ENCODE measurements at regions not wholly inside any gene's neighbourhood (a gene's known extent, or its start where the extent isn't known, plus 50 kb on each side); places are given as distances from the start of the nearest gene placed in this dataset.

DNA sequence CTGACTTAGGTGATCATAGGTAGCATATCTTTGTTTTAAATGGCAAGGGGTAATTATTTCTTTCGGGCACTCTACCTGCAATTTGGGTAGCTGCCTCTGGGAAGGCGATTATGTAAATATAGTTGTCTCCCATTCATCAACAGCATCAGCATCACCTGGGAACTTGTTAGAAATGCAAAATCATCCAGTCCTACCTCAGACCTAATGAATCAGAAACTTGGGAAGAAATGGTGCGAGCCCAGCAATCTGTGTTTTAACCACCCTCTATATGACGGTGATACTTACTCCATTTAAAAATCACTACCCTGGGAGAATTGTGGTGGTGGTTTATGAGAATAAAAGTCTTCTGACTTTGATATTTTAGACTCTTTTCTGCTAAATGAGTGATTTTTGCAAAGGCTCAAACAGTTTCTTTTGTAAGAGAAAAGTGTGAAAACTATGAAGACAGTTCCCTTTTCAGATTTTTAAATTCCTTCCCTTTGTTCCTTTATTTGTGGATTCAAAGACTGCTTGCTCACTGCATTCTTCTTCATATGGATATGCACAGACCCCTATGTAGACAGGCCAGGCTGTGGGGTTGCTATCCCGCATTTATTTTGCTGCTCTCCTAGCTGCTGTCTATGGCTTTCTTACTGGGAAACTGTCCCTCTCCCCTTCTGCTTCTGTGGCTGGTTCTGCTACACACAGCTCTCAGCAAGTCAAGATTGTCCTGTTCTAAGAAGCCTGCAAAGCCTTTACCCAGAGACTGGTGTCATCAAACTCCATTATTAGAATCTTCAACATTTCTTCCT, 365.3 kb downstream of the RNF144B start:
- ATAC-seq (no peak), DNase-seq (no peak)
- H3K36me3 ChIP-seq (ENCODE audit: low read depth): no peaks in the 10 kb centered on the region
- intact Hi-C loops (cut with DNase I, micrococcal nuclease): no loop called here
- H3K4me1 ChIP-seq (ENCODE audit: low read depth): no peaks in the 10 kb centered on the region
- H3K9me3 ChIP-seq: no peaks in the 10 kb centered on the region
- TF ChIP-seq CTCF (IDR thresholded peaks at IDR 0.05): no peak
- no peak overlapping the region for H3K4me3 ChIP-seq

- no peak for TF ChIP-seq CTCF (IDR thresholded peaks at IDR 0.05)
- Histone ChIP-seq H3K4me1 (ENCODE audit: low read depth) (no peaks in the 10 kb centered on the region), H3K9me3 (no peaks in the 10 kb centered on the region), H3K4me3 (no peak overlapping the region), H3K36me3 (ENCODE audit: low read depth) (no peaks in the 10 kb centered on the region)
- intact Hi-C loops (cut with DNase I, micrococcal nuclease): no loop called here
- ATAC-seq: no peak
- DNase-seq: no peak
These were observed 365.9 kb downstream of the RNF144B start for GRCh38 chr6:18753076-18753475.

DNA sequence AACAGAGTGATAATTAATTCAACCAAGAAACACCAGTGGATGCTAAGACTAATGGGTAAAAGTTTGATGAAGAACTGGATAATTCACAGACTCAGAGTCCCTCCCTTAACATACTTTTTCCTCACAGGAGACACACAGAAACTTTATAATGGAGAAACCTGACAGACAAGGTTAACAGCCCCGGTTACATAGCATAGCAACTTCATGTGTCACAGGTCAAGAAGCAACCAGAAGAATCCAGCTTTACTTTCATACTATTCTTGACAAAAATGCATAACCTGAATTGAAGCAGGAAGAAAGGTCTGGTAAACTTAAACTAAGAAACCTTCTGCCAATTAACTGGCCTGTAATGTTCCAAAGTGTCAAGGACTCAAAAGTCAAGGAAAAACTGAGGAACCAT, 375.9 kb downstream of the RNF144B start:
- DNase-seq: no peak
- H3K4me1 ChIP-seq (ENCODE audit: low read depth): no peaks in the 10 kb centered on the region
- intact Hi-C loops (cut with DNase I, micrococcal nuclease): no loop called here
- no peak overlapping the region for H3K4me3 ChIP-seq
- TF ChIP-seq CTCF (IDR thresholded peaks at IDR 0.05): no peak
- no peak for ATAC-seq
- H3K36me3 ChIP-seq (ENCODE audit: low read depth): no peaks in the 10 kb centered on the region
- H3K9me3 ChIP-seq: no peaks in the 10 kb centered on the region

DNA sequence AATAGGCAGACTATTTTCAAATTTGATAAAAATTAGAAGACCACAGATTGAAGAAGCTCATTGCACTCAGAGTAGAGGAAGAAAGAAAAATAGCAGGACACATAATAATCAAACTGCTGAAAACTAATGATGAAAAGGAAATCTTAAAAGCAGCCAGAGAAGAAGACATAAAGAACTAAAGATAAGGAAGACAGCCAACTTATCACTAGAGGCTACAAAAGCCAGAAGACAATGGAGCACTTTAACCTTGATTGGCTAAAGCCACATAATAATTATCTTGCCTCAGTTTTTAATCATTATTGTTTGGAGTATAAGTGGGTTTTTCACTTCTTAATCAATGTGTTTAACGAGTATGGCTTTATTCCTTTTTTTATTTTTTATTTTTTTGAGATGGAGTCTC, 397.6 kb downstream of the RNF144B start:
- no peak for ATAC-seq
- intact Hi-C loops (cut with DNase I, micrococcal nuclease): no loop called here
- TF ChIP-seq CTCF (IDR thresholded peaks at IDR 0.05): no peak
- no peaks in the 10 kb centered on the region for H3K36me3 ChIP-seq (ENCODE audit: low read depth)
- DNase-seq: no peak
- H3K4me1 ChIP-seq (ENCODE audit: low read depth): no peaks in the 10 kb centered on the region
- H3K4me3 ChIP-seq: no peak overlapping the region
- no peaks in the 10 kb centered on the region for H3K9me3 ChIP-seq

GRCh38 chr6:18785810-18786490, 398.8 kb downstream of the RNF144B start:
- no peak for TF ChIP-seq CTCF (IDR thresholded peaks at IDR 0.05)
- no peak for DNase-seq
- Histone ChIP-seq H3K4me3 (no peak overlapping the region), H3K9me3 (no peaks in the 10 kb centered on the region), H3K4me1 (ENCODE audit: low read depth) (no peaks in the 10 kb centered on the region), H3K36me3 (ENCODE audit: low read depth) (no peaks in the 10 kb centered on the region)
- ATAC-seq: no peak
- intact Hi-C loops (cut with DNase I, micrococcal nuclease): no loop called here
